Mesothelial cell of epicardium (in vitro differentiated cells): ENCODE measurements at regions not wholly inside any gene's neighbourhood (a gene's known extent, or its start where the extent isn't known, plus 50 kb on each side); places are given as distances from the start of the nearest gene placed in this dataset.
A peak's percentile ranks its signal among the peaks of the same experiment; 100 is the strongest.

Experiments used
- DNase-seq, 2 experiments: peaks; one replicate each; pipeline ENCODE4 v3.0.0; 2021; ENCODE audit warnings: low spot score in 2 of 2; ENCODE audit not compliant: unreplicated experiment in 2 of 2
- H3K27ac Mint-ChIP-seq: 2 replicates; pipeline ENCODE4 v1.8.0; 2021; ENCODE audit warnings: mixed read lengths
- H3K27me3 Mint-ChIP-seq: 2 replicates; pipeline ENCODE4 v1.8.0; 2021; ENCODE audit warnings: low read depth, mixed read lengths
- H3K36me3 Mint-ChIP-seq: 2 replicates; pipeline ENCODE4 v1.8.0; 2021; ENCODE audit warnings: mixed read lengths
- H3K4me1 Mint-ChIP-seq: 2 replicates; pipeline ENCODE4 v1.8.0; 2021; ENCODE audit warnings: mixed read lengths
- H3K4me3 Mint-ChIP-seq: 2 replicates; pipeline ENCODE4 v1.8.0; 2021; ENCODE audit warnings: mild to moderate bottlenecking, moderate library complexity, mixed read lengths
- H3K9me3 Mint-ChIP-seq: 2 replicates; pipeline ENCODE4 v1.8.0; 2021; ENCODE audit warnings: mixed read lengths
- TF ChIP-seq, protein P1 (sequence below): fragments of 200-600 bp; sonication (generic); IDR thresholded peaks from one replicate; pipeline ENCODE4 v1.5.0; 2021; ENCODE audit warnings: antibody characterized with exemption; ENCODE audit not compliant: unreplicated experiment

DNA sequence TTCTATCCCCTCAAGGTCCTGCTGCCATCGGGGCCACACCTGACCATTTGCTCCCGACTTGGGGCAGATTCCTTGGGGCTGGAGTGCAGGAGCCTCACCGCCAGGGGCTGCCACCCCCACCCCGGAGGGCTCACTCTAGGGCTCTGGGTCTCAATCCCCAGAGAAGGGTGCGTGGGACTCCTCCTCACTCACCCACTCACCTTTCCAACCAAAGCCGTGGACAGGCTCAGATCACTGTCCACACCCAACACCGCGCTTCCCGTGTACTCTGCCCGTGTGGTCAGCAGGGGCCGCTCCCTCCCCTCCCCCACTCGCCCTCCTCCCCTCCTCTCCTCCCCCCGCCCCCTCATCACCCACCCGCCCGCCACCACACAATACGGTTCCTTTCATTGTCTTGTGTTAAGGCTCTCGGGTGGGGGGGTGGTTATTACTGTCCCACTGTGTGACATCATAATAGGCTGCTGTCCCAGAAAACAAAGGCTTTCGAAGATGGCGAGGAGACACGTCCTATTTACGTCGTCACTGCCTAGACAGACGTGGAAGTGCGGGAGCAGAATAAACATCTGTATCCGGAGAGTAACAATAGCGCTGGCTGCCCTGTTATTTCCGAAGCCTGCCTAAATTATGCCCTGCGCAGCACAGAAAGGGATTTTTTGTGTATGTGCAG is 85.8 kb downstream of the YTHDF1 start:
- DNase-seq, result peak in 1 of 2 experiments; percentile 30
- Mint-ChIP-seq H3K36me3 (no peaks in the 10 kb centered on the region), H3K27ac (no peak overlapping the region), H3K4me3 (no peak overlapping the region), H3K27me3 (peaks cover 30% of the 10 kb centered on the region), H3K9me3 (no peaks in the 10 kb centered on the region), H3K4me1 (no peaks in the 10 kb centered on the region)
- TF ChIP-seq, protein P1, sequence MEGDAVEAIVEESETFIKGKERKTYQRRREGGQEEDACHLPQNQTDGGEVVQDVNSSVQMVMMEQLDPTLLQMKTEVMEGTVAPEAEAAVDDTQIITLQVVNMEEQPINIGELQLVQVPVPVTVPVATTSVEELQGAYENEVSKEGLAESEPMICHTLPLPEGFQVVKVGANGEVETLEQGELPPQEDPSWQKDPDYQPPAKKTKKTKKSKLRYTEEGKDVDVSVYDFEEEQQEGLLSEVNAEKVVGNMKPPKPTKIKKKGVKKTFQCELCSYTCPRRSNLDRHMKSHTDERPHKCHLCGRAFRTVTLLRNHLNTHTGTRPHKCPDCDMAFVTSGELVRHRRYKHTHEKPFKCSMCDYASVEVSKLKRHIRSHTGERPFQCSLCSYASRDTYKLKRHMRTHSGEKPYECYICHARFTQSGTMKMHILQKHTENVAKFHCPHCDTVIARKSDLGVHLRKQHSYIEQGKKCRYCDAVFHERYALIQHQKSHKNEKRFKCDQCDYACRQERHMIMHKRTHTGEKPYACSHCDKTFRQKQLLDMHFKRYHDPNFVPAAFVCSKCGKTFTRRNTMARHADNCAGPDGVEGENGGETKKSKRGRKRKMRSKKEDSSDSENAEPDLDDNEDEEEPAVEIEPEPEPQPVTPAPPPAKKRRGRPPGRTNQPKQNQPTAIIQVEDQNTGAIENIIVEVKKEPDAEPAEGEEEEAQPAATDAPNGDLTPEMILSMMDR, result no peak

DNA sequence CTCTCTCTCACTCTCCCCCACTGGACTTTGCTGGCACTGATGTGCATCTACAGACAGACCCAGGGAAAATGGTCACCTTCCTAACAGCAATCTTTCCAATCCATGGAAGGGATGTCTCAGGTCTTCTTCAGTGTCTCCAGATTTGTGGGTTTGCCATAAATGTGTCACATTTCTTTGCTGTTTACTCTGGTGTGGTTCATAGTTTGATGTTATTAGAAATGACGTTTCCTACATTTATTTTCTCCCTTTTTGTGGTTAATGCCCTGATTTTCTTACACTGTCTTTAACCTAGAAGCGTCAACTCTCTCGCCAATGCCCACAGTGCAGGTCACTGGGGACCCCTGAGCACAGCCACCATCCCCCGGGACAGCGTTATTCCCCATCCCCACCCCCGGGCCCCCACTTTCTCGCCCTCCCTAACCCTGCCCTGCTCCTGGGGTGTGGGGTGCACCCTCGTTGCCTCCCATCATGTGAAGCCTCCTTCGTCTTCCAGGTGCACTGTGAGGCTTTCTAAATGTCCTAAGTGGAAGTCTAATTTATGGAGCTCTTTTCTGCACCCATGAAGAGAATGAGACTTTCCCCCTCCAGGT is 86.5 kb downstream of the YTHDF1 start:
- H3K4me1 Mint-ChIP-seq, result no peaks in the 10 kb centered on the region
- TF ChIP-seq, protein P1, result no peak
- peaks cover 33% of the 10 kb centered on the region for H3K27me3 Mint-ChIP-seq
- H3K9me3 Mint-ChIP-seq, result no peaks in the 10 kb centered on the region
- H3K36me3 Mint-ChIP-seq, result no peaks in the 10 kb centered on the region
- DNase-seq, result peak in 1 of 2 experiments; percentile 6
- H3K4me3 Mint-ChIP-seq, result no peak overlapping the region
- no peak overlapping the region for H3K27ac Mint-ChIP-seq

DNA sequence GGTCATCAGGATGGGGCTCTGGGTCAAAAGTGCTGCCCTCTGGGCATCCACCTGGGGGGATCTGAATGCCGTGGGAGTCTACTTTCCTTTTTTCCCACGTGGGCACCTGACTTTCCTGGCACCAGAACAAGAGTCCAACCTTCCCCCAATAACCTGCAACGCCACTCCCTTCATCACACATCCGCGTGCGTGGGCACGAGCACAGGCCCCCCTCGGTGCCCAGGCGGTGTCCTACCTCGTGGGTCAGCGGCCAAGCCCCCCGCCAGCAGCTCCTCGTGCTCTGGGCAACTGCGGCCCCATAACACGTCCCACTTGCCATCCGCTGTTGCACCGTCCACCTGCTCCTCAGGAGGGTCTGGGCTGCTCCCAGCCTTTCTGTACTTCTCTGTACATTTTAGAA is 87.0 kb downstream of the YTHDF1 start:
- Mint-ChIP-seq H3K36me3 (no peaks in the 10 kb centered on the region), H3K4me3 (no peak overlapping the region), H3K4me1 (no peaks in the 10 kb centered on the region), H3K27me3 (peaks cover 36% of the 10 kb centered on the region), H3K9me3 (no peaks in the 10 kb centered on the region), H3K27ac (no peak overlapping the region)
- peak; percentile 10 to 36 for DNase-seq
- TF ChIP-seq, protein P1, result no peak

GRCh38 chr20:63128367-63128766 is 87.6 kb downstream of the YTHDF1 start:
- no peaks in the 10 kb centered on the region for H3K9me3 Mint-ChIP-seq
- H3K27ac Mint-ChIP-seq, result no peak overlapping the region
- peak; percentile 8 to 26 for DNase-seq
- no peaks in the 10 kb centered on the region for H3K36me3 Mint-ChIP-seq
- no peaks in the 10 kb centered on the region for H3K4me1 Mint-ChIP-seq
- H3K27me3 Mint-ChIP-seq, result peaks cover 34% of the 10 kb centered on the region
- TF ChIP-seq, protein P1, result no peak
- no peak overlapping the region for H3K4me3 Mint-ChIP-seq

DNA sequence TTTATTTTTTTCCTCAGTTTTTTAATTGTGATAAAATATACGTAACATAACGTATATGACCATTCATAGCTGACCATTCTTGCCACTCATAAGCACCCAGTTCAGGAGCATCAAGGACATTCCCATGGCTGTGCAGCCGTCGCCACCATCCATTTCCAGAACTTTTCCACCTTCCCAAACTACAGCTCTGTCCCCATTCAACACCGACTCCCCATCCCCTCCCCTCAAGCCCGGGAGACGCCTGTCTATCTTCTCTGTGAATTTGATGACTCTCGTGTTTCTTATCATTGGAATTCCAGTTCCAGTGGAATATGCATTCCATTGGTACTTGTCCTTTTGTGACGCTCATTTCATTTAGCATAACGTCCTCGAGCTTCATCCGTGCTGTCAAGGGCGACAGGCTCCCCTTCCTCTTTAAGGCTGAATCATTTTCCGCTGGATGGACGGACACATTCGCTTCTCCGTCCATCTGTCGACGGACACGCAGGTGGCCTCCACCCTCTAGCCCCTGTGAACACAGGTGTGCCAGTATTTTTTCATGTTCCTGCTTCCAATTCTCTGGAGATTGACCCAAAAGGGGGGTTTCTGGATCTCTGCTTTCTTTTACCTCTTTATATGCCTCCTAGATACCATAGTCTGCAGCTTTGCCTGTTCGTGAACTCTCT is 88.1 kb downstream of the YTHDF1 start:
- TF ChIP-seq, protein P1, result no peak
- no peaks in the 10 kb centered on the region for H3K9me3 Mint-ChIP-seq
- H3K36me3 Mint-ChIP-seq, result no peaks in the 10 kb centered on the region
- H3K27me3 Mint-ChIP-seq, result peaks cover 32% of the 10 kb centered on the region
- no peak overlapping the region for H3K27ac Mint-ChIP-seq
- DNase-seq, result peak in 1 of 2 experiments; percentile 20
- no peaks in the 10 kb centered on the region for H3K4me1 Mint-ChIP-seq
- H3K4me3 Mint-ChIP-seq, result no peak overlapping the region
